Globus pallidus (tissue), 1 donor: ENCODE measurements at regions not wholly inside any gene's neighbourhood (a gene's known extent, or its start where the extent isn't known, plus 50 kb on each side); places are given as distances from the start of the nearest gene placed in this dataset.

ENCODE experiments used
- DNase-seq: peaks from one replicate; pipeline ENCODE4 v3.0.0-alpha.2; 2015; ENCODE audit warnings: low spot score

- no peak for DNase-seq
Observed at GRCh38 chr12:82174383-82174782, 183.8 kb downstream of the CCDC59 start.

GRCh38 chr12:82149045-82149444 lies 209.1 kb downstream of the CCDC59 start:
- DNase-seq, result no peak

GRCh38 chr12:82146740-82147139 lies 211.4 kb downstream of the CCDC59 start:
- no peak for DNase-seq

- no peak for DNase-seq
Observed at GRCh38 chr12:82144505-82144904, 213.7 kb downstream of the CCDC59 start.

GRCh38 chr12:82132390-82132789 lies 225.8 kb downstream of the CCDC59 start:
- DNase-seq, result no peak

GRCh38 chr12:82130762-82131161 lies 227.4 kb downstream of the CCDC59 start:
- DNase-seq, result peak; percentile 5

- no peak for DNase-seq
Observed at GRCh38 chr12:82124711-82125380, 233.3 kb downstream of the CCDC59 start.

- DNase-seq, result no peak
Observed at GRCh38 chr12:82121545-82121944, 236.6 kb downstream of the CCDC59 start.

GRCh38 chr12:82120901-82121300 lies 237.3 kb downstream of the CCDC59 start:
- no peak for DNase-seq

GRCh38 chr12:82109243-82109642 lies 248.9 kb downstream of the CCDC59 start:
- no peak for DNase-seq

GRCh38 chr12:82108615-82109014 lies 249.6 kb downstream of the CCDC59 start:
- no peak for DNase-seq

- DNase-seq, result no peak
Observed at GRCh38 chr12:82099216-82099615, 259.0 kb downstream of the CCDC59 start.

- no peak for DNase-seq
Observed at GRCh38 chr12:82097877-82098276, 260.3 kb downstream of the CCDC59 start.

- DNase-seq, result no peak
Observed at GRCh38 chr12:82097438-82097837, 260.7 kb downstream of the CCDC59 start.

- no peak for DNase-seq
Observed at GRCh38 chr12:82090165-82090564, 268.0 kb downstream of the CCDC59 start.

GRCh38 chr12:82089369-82090121 lies 268.6 kb downstream of the CCDC59 start:
- DNase-seq, result no peak

GRCh38 chr12:82082501-82082900 lies 275.7 kb downstream of the CCDC59 start:
- DNase-seq, result no peak

GRCh38 chr12:82069931-82070514 lies 288.2 kb downstream of the CCDC59 start:
- DNase-seq, result no peak

GRCh38 chr12:82058197-82058596 lies 299.0 kb upstream of the PPFIA2 start:
- DNase-seq, result peak; percentile 9

- DNase-seq, result peak; percentile 40
Observed at GRCh38 chr12:82057770-82058169, 298.6 kb upstream of the PPFIA2 start.

GRCh38 chr12:82055391-82055790 lies 296.2 kb upstream of the PPFIA2 start:
- DNase-seq, result no peak

GRCh38 chr12:82054566-82054965 lies 295.4 kb upstream of the PPFIA2 start:
- DNase-seq, result no peak

- DNase-seq, result no peak
Observed at GRCh38 chr12:82047446-82047845, 288.3 kb upstream of the PPFIA2 start.
